HepG2 (cell line): ENCODE measurements at regions not wholly inside any gene's neighbourhood (a gene's known extent, or its start where the extent isn't known, plus 50 kb on each side); places are given as distances from the start of the nearest gene placed in this dataset.

ENCODE experiments used
- BRCA1 ChIP-seq: sonication (generic); formaldehyde crosslinking; IDR thresholded peaks from 2 replicates; pipeline ENCODE4 v1.4.0; 2020; ENCODE audit warnings: missing genetic modification reagents
- CBX1 ChIP-seq: IDR thresholded peaks from one replicate; pipeline ENCODE4 v1.6.1; 2016; ENCODE audit warnings: antibody characterized with exemption, low read depth
- CTCF ChIP-seq: sonication (generic); formaldehyde crosslinking; IDR thresholded peaks from 2 replicates; pipeline ENCODE4 v1.5.0; 2020; ENCODE audit warnings: mild to moderate bottlenecking, missing genetic modification reagents, moderate library complexity
- ELF4 ChIP-seq: sonication (generic); formaldehyde crosslinking; IDR thresholded peaks from 2 replicates; pipeline ENCODE4 v1.5.0; 2020; ENCODE audit warnings: missing genetic modification reagents, mild to moderate bottlenecking, moderate library complexity, borderline replicate concordance
- GABPA ChIP-seq, 2 experiments: IDR thresholded peaks; 2 replicates each; pipeline ENCODE4 v1.6.1; 2011 to 2016; ENCODE audit warnings: low read depth in 2 of 2, low read length in 1 of 2, missing biosample characterization in 1 of 2, missing genetic modification characterization in 1 of 2
- POLR2A ChIP-seq, 2 experiments: IDR thresholded peaks; 2 replicates each; pipeline ENCODE4 v1.6.1; 2011; ENCODE audit warnings: low read depth in 2 of 2, low read length in 2 of 2, mild to moderate bottlenecking in 1 of 2, moderate library complexity in 1 of 2; ENCODE audit not compliant: insufficient read depth in 1 of 2
- ZNF766 ChIP-seq: sonication (generic); formaldehyde crosslinking; IDR thresholded peaks from 2 replicates; pipeline ENCODE4 v1.5.0; 2020; ENCODE audit warnings: missing genetic modification reagents, borderline replicate concordance
- ZNF816 ChIP-seq: sonication (generic); formaldehyde crosslinking; IDR thresholded peaks from 2 replicates; pipeline ENCODE4 v1.8.0; 2022; ENCODE audit warnings: missing genetic modification reagents, mild to moderate bottlenecking, borderline replicate concordance

- no peak for TF ChIP-seq CTCF (CRISPR knock-in tag)
- TF ChIP-seq ZNF766 (CRISPR knock-in tag): no peak
- no peak for TF ChIP-seq BRCA1 (CRISPR knock-in tag)
- no peak for TF ChIP-seq ELF4 (CRISPR knock-in tag)
- no peak for TF ChIP-seq GABPA (IDR thresholded peaks at IDR 0.05; ENCODE audit: low read depth, low read length)
- no peak for TF ChIP-seq GABPA (CRISPR knock-in tag; IDR thresholded peaks at IDR 0.05; ENCODE audit: low read depth)
- TF ChIP-seq ZNF816 (CRISPR knock-in tag): no peak
- TF ChIP-seq POLR2A (IDR thresholded peaks at IDR 0.05; ENCODE audit: insufficient read depth in 1 of 2, low read depth in 2 of 2, low read length in 2 of 2): no peak
- TF ChIP-seq CBX1: no peak
Measured at GRCh38 chr4:130028552-130028951, 932.6 kb downstream of the C4orf33 start.
